ENCODE measurements at regions not wholly inside any gene's neighbourhood (a gene's known extent, or its start where the extent isn't known, plus 50 kb on each side); places are given as distances from the start of the nearest gene placed in this dataset.
"Not testable (repeated sequence)": the region's sequence is repeated elsewhere in the genome, so short reads cannot be mapped to it uniquely, and the experiment has no call there.

GRCh38 chrX:110519906-110520452 lies 161.3 kb downstream of the RTL9 start:
- DNase-seq: no peak

GRCh38 chrX:110520652-110521051 lies 162.0 kb downstream of the RTL9 start:
- DNase-seq: not testable (repeated sequence)

- DNase-seq: no peak
Observed at GRCh38 chrX:110531873-110532580, 173.4 kb downstream of the RTL9 start.

- DNase-seq: no peak
Observed at GRCh38 chrX:110532581-110532931, 173.9 kb downstream of the RTL9 start.

- no peak for DNase-seq
Observed at GRCh38 chrX:110536816-110537215, 178.2 kb downstream of the RTL9 start.

GRCh38 chrX:110541266-110541665 lies 182.6 kb downstream of the RTL9 start:
- no peak for DNase-seq

- not testable (repeated sequence) for DNase-seq
Observed at GRCh38 chrX:110550854-110551253, 192.2 kb downstream of the RTL9 start.

- no peak for DNase-seq
Observed at GRCh38 chrX:110557864-110558263, 199.2 kb downstream of the RTL9 start.

GRCh38 chrX:110558406-110558805 lies 199.8 kb downstream of the RTL9 start:
- no peak for DNase-seq

GRCh38 chrX:110561034-110561433 lies 202.4 kb downstream of the RTL9 start:
- no peak for DNase-seq

- DNase-seq: no peak
Observed at GRCh38 chrX:110563282-110563681, 204.6 kb downstream of the RTL9 start.

- DNase-seq: no peak
Observed at GRCh38 chrX:110568441-110568840, 209.8 kb downstream of the RTL9 start.

- no peak for DNase-seq
Observed at GRCh38 chrX:110569506-110569905, 210.9 kb downstream of the RTL9 start.

GRCh38 chrX:110578270-110578669 lies 217.3 kb downstream of the CHRDL1 start:
- no peak for DNase-seq

- no peak for DNase-seq
Observed at GRCh38 chrX:110584083-110584482, 211.5 kb downstream of the CHRDL1 start.

- DNase-seq: peak; percentile 30
Observed at GRCh38 chrX:110588164-110588563, 207.5 kb downstream of the CHRDL1 start.

- DNase-seq: peak; percentile 6
Observed at GRCh38 chrX:110588853-110589252, 206.8 kb downstream of the CHRDL1 start.

GRCh38 chrX:110600745-110601310 lies 194.8 kb downstream of the CHRDL1 start:
- no peak for DNase-seq

- DNase-seq: no peak
Observed at GRCh38 chrX:110614596-110614995, 181.0 kb downstream of the CHRDL1 start.

All from NCI-H526 treated with DMSO at 0.1 percent for 48 hours (cell line).